GM21529 (cell line): ENCODE measurements at regions not wholly inside any gene's neighbourhood (a gene's known extent, or its start where the extent isn't known, plus 50 kb on each side); places are given as distances from the start of the nearest gene placed in this dataset.
A peak's percentile ranks its signal among the peaks of the same experiment; 100 is the strongest.

Source experiments
- ATAC-seq: cut with Tn5 transposase; IDR thresholded peaks from one replicate; pipeline ENCODE4 v1.9.1; 2021; ENCODE audit not compliant: unreplicated experiment

DNA sequence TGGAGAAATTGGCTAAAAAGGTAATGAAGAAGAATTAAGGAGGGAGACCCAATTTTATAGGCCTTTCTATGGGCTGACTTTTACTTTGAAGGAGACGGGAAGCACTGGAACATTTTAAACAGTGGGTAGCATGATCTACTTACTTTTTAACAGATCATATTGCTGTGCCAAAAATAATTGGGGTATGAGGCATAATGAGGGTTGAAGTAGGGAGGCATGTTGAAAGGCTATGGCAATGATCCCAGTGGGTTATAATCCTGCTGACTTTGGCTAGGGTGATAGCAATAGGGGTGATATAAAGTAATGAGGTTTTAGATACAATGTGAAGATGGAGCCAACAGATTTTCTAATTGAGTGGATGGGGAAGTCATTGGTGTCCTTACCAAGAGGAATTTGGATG lies 73.2 kb downstream of the GPR37 start:
- no peak for ATAC-seq

DNA sequence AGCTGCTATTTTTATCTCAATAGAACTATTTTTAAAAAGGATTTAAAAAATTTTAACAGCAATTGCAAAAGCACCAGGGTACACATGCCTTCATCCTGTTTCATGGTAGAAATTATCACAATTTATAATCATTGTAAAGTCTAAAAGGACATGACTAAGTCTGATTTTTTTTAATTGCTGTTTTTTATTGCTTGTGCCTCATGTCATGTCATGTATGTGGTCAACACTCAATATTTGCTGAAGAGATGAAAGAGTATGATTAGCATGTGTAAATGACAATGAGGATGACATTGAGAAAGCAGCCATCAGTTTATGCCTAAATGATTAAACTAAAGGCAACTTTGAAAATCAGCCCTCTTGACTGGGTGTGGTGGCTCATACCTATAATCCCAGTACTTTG lies 74.8 kb downstream of the GPR37 start:
- no peak for ATAC-seq

DNA sequence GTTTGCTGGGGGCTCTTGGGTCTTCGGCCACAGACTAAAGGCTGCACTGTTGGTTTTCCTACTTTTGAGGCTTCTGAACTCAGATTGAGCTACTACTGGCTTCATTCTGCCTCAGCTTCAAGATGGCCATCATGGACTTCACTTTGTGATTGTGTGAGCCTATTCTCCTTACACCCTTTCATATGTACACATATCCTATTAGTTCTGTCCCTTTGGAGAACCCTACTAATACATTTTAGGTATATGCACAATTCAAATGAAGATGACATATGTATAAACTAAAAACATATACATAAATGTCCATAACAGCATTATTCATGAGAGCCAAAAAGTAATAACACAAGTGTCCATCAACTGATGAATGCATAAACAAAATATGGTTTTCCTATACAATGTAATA lies 75.7 kb downstream of the GPR37 start:
- ATAC-seq: no peak

DNA sequence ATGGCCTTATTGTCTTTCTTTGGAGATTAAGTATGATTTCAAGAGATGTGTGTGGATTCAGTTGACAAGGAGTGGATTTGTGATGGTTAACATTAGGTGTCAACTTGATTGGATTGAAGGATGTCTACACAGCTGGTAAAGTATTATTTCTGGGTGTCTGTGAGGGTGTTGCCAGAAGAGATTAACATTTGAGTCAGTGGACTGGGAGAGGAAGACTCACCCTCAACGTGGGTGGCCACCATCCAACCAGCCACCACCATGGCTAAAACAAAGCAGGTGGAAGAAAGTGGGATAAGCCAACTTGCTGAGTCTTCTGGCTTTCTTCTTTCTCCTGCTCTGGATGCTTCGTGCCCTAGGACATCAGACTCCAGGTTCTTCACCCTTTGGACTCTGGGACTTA lies 76.1 kb downstream of the GPR37 start:
- ATAC-seq: no peak

DNA sequence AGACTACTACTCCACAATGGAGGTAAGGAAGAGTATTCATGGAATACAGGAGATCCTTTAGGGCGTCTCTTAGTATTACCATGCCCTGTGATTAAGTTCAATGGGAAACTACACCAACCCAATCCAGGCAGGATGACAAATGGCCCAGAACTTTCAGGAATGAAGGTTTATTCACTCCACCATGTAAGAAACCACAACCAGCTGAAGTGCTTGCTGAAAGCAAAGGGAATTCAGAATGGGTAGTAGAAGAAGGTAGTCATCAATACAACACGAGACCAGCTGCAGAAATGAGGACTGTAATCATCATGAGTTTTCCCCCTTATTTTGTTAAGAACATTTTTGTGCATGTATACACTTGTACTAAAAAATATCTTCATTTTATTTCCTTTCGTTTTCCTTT lies 76.6 kb downstream of the GPR37 start:
- ATAC-seq: no peak

DNA sequence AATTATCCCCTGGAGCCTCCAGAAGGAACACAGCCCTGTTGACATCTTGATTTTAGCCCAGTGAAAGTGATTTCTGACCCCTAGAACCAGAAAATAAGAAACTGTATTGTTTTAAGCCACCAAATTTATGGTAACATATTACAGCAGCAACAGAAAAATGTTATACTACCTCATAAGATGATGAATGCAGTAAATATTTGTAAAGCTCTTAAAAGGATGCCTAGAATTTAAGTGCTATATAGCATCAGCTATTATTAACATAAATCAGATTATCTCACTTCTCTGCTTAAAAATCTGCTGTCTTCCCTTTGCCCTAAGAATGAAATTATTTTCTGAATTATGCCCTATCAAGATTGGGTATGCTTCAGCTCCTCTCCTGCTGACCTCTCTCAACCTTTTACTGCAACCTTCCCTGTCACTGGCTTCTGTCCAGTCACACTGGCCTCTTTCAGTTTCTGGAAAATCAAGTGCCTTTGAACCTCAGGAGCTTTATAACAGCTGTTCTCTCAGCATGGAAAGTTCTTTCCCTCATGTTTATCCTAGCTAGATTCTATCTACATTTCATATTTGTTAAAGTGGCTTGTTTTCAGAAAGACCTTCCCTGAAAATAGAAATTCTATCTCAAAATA lies 78.9 kb downstream of the GPR37 start:
- ATAC-seq: no peak

DNA sequence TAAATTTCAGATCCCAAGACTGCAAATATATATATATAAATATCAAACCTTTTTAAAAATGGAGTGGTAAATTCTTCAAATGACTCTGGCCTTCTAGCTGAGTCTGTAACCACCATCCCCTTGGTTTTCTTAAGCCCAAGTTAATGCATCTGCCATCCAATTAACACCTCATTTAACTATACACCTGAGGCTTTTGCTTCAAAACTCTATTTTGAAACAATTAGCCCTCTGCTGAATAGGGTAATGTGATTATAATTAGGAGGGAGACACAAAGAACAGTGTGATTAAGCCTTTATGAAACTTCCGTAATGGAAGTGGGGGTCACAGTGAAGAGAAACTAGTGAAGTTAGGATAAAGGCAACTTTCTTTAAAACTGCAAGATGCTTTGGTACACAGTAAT lies 83.6 kb downstream of the GPR37 start:
- no peak for ATAC-seq

DNA sequence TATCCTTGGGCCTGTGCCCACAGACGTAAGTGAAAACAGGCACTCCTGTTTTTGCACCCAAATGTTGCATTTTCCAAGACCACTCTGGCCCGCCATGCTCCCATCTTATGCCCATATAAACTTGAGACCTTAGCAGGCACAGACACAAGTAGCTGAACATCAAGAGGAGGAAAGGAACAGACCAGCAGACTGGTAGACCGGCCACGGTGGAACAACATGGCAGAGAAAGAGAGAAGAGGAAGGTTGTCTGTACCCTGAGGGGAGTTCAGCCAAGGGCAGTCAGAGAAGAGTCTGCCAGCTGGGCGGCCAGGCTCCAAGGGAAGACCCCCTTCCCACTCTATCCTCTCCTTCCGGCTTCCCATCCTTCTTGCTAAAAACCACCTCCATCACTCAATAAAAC lies 85.3 kb downstream of the GPR37 start:
- ATAC-seq: no peak

DNA sequence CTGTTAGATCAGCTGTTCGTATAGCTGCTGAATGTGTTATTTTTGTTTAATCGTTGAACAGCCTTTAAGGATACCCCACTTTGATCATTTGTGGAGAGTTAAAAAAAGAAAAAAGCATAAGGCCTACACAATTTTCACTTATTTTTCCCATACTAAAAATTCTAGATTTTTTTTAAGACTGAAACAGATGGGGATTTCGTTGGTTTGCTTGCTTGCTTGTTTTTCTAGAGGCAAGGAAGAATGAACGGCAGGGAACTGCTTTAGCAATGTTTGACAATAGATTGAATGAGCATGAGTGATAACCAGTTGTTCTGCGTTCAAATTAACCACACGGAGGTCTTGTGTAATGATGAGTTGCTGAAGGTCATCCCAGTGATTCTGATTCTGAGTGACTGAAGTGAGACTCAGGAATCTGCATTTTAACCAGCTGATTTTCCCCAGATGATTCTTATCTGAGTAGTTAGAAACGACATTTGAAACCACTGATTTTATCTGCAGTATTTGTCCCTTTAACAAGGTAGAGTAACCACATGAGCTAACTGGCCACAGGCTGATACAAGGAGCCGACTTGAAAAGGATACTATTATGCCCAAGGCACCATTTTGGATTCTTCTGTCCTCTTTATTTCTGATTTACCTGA lies 85.9 kb downstream of the GPR37 start:
- ATAC-seq: no peak

DNA sequence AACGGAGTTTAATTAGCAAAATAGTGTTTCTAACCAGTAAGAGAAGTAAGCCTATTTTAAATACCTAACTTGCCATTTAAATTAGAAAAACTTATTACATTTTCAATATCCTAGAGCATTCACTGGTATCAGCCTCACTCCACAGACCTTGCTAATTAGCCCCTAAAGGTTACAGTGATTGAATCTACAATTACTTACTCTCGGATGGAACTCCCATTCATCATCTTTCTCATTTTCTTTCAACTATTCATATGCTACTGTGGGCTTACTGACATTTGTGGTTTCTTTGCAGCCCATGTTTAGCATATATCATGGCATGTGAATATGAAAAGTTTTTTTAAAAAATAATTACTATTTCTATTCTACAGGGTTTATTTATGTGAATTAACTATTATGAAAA lies 86.4 kb downstream of the GPR37 start:
- no peak for ATAC-seq

DNA sequence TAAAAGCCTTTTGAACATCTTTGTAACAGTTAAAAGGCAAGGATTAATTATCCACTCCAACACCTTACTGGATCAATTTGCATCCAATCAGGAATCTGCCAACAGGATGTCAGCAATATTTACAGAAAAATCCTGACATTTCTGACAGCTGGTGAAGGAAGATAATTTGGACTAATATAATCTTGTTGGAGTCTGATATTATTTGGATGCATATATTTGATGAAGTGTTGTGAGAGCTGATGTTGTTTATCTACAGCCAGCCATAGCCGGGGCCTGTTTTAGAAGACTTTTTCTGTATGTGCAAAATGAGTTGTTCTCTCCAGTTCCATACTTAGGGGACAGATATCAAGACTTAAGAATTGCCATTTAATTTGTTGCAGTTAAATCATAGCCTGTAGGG lies 91.1 kb downstream of the GPR37 start:
- no peak for ATAC-seq

DNA sequence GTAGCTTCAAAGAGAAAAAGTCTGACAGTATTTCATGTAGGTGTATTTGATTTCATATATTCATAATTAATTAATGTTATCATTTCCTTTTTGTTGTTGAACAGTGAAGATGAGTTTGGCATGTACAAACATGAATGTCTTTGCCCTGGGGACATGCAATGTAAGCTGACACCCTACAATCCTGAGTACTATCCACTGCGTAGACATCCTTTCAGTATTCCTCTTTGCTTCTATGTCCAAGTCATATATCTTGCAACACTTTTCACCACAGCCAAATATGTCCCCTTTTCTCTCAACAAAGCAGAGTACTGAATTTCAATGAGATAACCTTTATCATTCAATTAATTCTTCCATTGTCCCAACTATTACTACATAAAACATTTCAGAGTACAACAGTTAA lies 93.6 kb downstream of the GPR37 start:
- ATAC-seq: no peak

DNA sequence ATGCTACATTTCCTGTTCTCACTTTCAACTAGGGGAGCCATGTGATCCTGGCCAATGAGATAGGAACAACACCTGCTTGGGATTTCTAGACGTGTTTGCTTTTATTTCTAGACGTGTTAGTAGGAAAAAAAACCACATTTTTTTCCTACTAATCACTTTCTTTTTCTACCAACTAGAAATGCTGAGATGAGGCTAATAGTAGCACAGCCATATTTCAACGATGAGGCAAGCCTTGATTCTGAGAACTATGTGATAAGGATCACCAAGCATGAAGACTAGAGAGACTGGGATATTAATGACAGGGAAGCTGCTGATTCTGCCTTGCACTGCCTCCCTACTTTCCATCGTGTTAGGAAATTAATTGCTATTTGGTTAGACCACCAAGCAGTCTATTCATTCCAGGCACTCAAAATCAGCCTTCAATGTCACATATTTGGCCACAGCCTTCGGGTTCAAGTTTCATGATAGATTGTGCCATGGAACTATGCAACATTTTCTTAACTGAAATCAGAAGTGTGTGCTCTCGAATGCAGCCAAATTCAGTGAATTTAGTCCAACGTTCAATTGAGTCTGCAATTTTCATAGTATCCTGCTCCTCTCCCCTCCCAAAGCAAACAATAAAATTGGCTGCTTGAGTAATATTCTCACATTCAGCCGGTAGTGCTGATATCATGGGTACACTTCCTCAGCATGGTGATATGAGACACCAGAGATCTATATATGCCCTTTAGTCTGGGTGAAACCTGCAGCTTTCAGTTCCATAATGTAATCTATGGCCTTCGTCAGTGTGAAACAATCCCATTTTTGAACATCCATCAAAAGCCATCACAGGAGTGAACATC lies 98.1 kb downstream of the GPR37 start:
- no peak for ATAC-seq

DNA sequence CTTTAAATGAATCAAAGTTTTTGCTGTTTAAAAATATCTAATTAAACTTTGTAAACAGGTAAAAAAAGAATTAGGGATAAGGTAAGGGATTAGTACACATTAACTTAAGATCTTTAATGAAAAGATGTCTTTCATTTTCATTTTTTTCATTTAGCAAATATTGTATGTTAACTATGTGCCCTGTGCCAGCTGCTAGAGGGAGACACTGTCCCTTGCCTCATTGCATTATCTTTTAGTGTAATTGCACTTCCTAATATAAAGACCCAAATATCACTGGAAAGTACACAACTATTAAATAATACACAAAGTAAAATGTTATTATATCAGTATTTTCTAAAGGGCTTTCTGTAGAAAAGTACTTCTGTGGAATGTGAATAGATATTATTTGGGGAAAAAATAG lies 102.7 kb downstream of the GPR37 start:
- ATAC-seq: no peak

DNA sequence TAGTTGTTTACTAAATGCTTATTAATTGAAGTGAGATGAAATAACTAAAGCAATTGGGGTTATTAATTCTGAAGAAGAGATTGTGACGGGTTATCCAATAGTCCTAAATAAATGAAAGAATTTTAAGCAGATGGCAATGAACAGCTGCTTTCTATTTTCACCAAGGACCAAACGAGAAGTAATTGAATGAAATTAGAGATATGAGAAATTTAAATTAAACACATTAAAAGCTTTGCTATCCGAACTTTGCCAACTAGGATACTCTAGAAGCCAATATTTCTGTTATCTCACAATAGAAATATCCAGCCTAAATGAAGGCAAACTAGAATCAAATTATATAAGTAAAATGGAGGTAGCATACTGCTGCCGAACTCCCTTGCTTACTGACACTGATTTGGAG lies 103.2 kb downstream of the GPR37 start:
- no peak for ATAC-seq

DNA sequence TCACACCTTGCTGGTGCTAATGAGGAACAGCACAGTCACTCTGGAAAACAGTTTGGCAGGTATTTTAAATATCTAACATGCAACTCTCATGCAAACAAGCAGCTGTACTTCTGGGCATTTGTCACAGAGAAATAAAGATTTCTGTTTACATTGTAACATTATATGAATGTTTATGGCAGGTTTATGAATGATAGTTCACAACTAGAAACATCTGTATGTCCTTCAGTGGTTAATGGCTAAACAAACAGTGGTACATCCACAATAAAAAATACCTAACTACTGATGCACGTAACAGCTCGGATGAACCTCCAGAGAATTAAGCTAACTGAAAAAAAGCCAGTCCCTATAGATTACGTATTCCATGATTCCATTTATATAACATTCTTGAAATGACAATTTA lies 109.6 kb downstream of the GPR37 start:
- ATAC-seq: no peak

DNA sequence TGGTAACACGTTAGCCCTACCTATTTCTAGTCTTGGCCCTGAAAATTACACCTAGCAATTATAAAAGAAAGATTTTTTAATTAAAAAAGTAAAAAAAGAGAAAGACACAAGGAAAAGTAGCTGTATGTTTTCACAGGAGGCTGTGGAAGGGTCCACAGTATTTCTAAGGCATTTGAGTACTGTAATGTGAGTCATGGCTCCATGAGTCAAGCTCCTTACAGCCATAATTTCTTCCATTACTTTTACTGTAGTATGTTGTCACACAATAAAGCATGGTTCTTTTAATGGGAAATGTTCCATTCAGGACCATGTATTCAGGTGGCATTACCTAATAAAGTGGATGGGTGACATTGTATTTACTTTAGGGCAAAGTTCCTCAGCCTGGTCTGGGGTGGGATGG lies 113.4 kb downstream of the GPR37 start:
- ATAC-seq: no peak

DNA sequence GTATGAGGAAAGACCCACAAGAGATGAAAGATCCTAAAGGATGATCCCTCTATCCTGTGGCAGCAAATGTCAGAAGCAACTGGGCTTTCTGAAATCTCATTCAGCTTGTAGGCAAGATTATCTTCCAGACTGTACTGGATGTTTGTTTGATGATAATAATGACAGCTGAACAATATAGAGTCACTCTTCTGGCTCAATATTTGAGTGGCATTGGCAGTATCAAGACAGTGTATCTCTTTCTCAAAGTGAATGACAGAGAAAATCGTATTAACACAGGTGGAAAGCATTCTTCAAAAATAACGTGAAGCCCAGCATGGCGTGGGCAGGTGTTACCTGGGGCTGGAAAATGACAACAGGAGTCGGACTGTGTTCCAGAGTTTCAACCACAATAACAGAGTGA lies 114.5 kb downstream of the GPR37 start:
- no peak for ATAC-seq

DNA sequence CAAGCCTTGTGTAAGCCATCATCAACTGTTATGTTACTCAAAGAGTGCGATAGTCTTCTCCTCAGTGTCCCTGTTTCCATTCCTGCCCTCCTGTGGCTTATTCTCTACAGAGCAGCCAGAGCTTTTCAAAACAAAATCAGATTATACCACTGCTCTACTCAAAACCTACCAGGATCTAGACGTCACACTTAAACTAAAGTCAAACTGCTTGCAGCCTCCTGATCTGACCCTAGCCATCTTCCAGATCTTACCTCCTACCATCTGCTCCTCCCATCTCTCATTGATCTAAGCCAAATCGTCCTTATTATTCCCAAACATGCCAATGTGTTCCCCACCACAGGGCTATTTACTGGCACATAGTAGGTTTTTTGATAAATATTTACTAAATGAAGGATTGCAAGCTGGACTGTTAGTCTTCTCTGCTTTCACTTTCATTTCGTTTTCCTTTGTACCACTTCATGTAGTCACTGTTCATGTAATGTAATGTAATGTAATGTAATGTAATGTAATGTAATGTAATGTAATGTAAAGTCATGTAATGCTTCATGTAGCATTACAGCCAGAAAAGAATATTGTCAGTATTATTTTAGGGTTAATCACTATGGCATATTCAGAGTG lies 116.1 kb downstream of the GPR37 start:
- peak; percentile 52 for ATAC-seq

DNA sequence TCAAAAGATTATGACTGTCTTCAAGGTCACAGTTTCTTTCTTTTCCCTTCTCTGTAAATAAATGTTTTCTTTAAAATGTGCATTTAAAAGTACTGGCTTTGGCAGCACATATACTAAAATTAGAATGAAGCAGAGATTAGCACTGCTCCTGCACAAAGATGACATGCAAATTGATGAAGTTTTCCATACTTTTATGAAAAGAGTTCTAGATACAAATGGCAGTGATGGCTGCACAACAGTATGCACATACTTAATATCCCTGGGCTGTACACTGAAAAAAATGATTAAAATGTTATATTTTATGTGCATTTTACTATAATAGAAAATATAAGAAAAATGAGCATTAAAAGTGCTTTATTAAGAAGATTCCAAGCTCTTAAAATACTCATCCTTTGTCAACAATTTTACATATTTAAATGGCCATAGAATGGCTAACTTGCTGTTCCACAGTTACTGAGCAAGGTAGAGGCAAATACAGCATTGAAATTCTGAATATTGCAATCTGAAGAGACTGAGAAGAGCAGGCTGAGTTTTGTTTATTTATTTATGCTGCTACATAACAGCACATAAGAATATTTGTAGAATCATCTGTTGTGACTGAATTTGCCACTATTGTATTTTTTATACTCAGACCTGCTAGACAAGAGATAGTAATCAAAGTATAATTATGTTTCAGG lies 117.8 kb downstream of the GPR37 start:
- no peak for ATAC-seq

DNA sequence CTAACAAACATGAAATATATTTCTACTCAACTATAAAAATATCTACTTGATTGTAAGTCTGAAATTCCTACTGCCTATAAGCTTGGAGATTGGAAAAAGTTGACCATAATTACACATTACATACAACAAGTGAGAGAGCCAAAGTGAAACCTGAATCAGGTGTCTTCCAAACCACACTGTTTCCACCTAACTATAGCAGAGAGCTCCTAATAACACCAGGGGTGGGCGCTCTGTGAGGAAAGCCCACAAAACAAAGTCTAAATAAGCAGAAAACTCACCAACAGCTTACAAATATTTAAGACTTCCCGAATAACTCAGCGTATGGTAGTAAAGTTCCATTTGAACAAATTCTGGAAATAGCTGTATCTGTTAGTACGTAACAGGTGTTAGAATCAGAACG lies 119.9 kb downstream of the GPR37 start:
- ATAC-seq: no peak
